HT1080 (cell line): ENCODE measurements at regions not wholly inside any gene's neighbourhood (a gene's known extent, or its start where the extent isn't known, plus 50 kb on each side); places are given as distances from the start of the nearest gene placed in this dataset.

Experiments used
- DNase-seq: peaks from one replicate; pipeline ENCODE4 v3.0.0-alpha.2; 2015; ENCODE audit warnings: low read depth

GRCh38 chr3:182445576-182445975 lies 347.7 kb upstream of the ATP11B start:
- DNase-seq = no peak

- no peak for DNase-seq
Observed at GRCh38 chr3:182450942-182451787, 342.1 kb upstream of the ATP11B start.

GRCh38 chr3:182451871-182452270 lies 341.4 kb upstream of the ATP11B start:
- DNase-seq = no peak

- DNase-seq = peak; percentile 60
Observed at GRCh38 chr3:182455011-182455410, 338.3 kb upstream of the ATP11B start.

GRCh38 chr3:182460303-182460702 lies 333.0 kb upstream of the ATP11B start:
- DNase-seq = no peak

GRCh38 chr3:182462152-182462551 lies 331.2 kb upstream of the ATP11B start:
- no peak for DNase-seq

GRCh38 chr3:182464513-182465145 lies 328.7 kb upstream of the ATP11B start:
- DNase-seq = no peak

- DNase-seq = no peak
Observed at GRCh38 chr3:182465301-182466185, 327.8 kb upstream of the ATP11B start.

- no peak for DNase-seq
Observed at GRCh38 chr3:182469086-182469485, 324.2 kb upstream of the ATP11B start.

GRCh38 chr3:182470187-182470586 lies 323.1 kb upstream of the ATP11B start:
- no peak for DNase-seq

- no peak for DNase-seq
Observed at GRCh38 chr3:182473191-182473710, 320.1 kb upstream of the ATP11B start.

GRCh38 chr3:182478369-182478768 lies 314.9 kb upstream of the ATP11B start:
- DNase-seq = no peak

- DNase-seq = peak; percentile 19
Observed at GRCh38 chr3:182479419-182480336, 313.6 kb upstream of the ATP11B start.

GRCh38 chr3:182482705-182483104 lies 310.6 kb upstream of the ATP11B start:
- no peak for DNase-seq

GRCh38 chr3:182484682-182485081 lies 308.6 kb upstream of the ATP11B start:
- DNase-seq = no peak

- no peak for DNase-seq
Observed at GRCh38 chr3:182485301-182485700, 308.0 kb upstream of the ATP11B start.

GRCh38 chr3:182486463-182486862 lies 306.8 kb upstream of the ATP11B start:
- no peak for DNase-seq

GRCh38 chr3:182487143-182487542 lies 306.2 kb upstream of the ATP11B start:
- DNase-seq = no peak

- no peak for DNase-seq
Observed at GRCh38 chr3:182487611-182488010, 305.7 kb upstream of the ATP11B start.
